Heart right ventricle (tissue), 16 donors: ENCODE measurements at regions not wholly inside any gene's neighbourhood (a gene's known extent, or its start where the extent isn't known, plus 50 kb on each side); places are given as distances from the start of the nearest gene placed in this dataset.

Experiments
- ATAC-seq, 8 donors: fragments of 200-7000 bp; cut with Tn5 transposase; one replicate each; pipeline ENCODE4 v1.9.1; 2020; ENCODE audit warnings: mild to moderate bottlenecking in 8 of 8, moderate library complexity in 8 of 8, moderate number of reproducible peaks in 1 of 8
- DNase-seq, 2 donors: peaks; one replicate each; pipeline ENCODE4 v3.0.0-alpha.2; 2020
- H3K27ac ChIP-seq, 10 donors: fragments of 200-600 bp; sonication (generic) in 2 of 10; one replicate each; pipeline versions ENCODE4 v1.5.0 to v1.8.0; 2020 to 2022; ENCODE audit warnings: mild to moderate bottlenecking in 3 of 10
- H3K27me3 ChIP-seq, 7 donors: fragments of 200-600 bp; one replicate each; pipeline ENCODE4 v1.8.0; 2021 to 2022; ENCODE audit warnings: mild to moderate bottlenecking in 2 of 7
- H3K36me3 ChIP-seq, 9 donors: fragments of 200-600 bp; sonication (generic) in 1 of 9; one replicate each; pipeline versions ENCODE4 v1.5.0 to v1.8.0; 2020 to 2022; ENCODE audit warnings: mild to moderate bottlenecking in 2 of 9
- H3K4me1 ChIP-seq, 9 donors: fragments of 200-600 bp; sonication (generic) in 1 of 9; one replicate each; pipeline versions ENCODE4 v1.5.0 to v1.8.0; 2020 to 2022; ENCODE audit warnings: mild to moderate bottlenecking in 4 of 9
- H3K4me3 ChIP-seq, 10 donors: fragments of 200-600 bp; sonication (generic) in 2 of 10; one replicate each; pipeline versions ENCODE4 v1.5.0 to v1.8.0; 2020 to 2022; ENCODE audit warnings: mild to moderate bottlenecking in 7 of 10, moderate library complexity in 2 of 10
- H3K9me3 ChIP-seq, 11 donors: fragments of 200-600 bp in 10 of 11; sonication (generic) in 2 of 11; one replicate each; pipeline versions ENCODE4 v1.5.0 to v1.8.0; 2013 to 2022; ENCODE audit warnings: mild to moderate bottlenecking in 2 of 11, control low read depth in 1 of 11, moderate library complexity in 1 of 11
- WGBS, 2 donors: extraction: QIAGEN DNeasy Blood & Tissue Kit; methylation state at CpG; one replicate each; pipeline ENCODE4 v1.1.7; 2013; ENCODE audit warnings: inconsistent platforms in 1 of 2; 5-methylcytosine and 5-hydroxymethylcytosine counted together
- intact Hi-C, 10 donors: fragments of 100-400 bp; cut with DNase I; formaldehyde crosslinking; loops; one replicate each; pipeline versions ENCODE4 v1.11.1 to v1.14.2; 2022
- TF ChIP-seq, protein P1 (sequence below), 9 donors: fragments of 200-600 bp; sonication (generic) in 2 of 9; IDR thresholded peaks; one replicate each; pipeline versions ENCODE4 v1.5.0 to v1.8.0; 2021 to 2022; ENCODE audit warnings: antibody characterized with exemption in 9 of 9, mild to moderate bottlenecking in 5 of 9, moderate library complexity in 1 of 9
- donor health status: Arrhythmogenic right ventricular cardiomyopathy.
- donor health status: ischemic (EF 13 %, LVEDD 7.1; RV severe dilation, severe dysfunction).
- donor health status: healthy with polysubstance abuse.
- donor health status: DM: no; HTN: yes; CAD: no.
- donor health status: DM: no; HTN: no; CAD: no.
- donor health status: ischemic (EF 25% LVEDD 6.9; RV normal size, moderate dysfunction).
- donor health status: ischemic (EF 25% LVEDD 5.7; RV mildly dilated, moderate dysfunction).
- donor health status: healthy.
- donor health status: DM: yes; HTN: yes; CAD: no.
- donor health status: Ischemic cardiomyopathy.
- donor health status: ischemic (EF 35%, LVEDD 5.7; RV mildly dilated, moderate dysfunction).
- donor health status: nonischemic (EF 11% LVEDD 7.7; RV severe dilation, severe dysfunction).
- donor health status: DM: yes; HTN: yes; CAD: no.
- donor health status: PGD.
- donor health status: ischemic (EF 29% LVEDD 5.4; RV normal size, mild dysfunction).
- donor health status: nonischemic (EF 23%, LVEDD 6.1; RV moderate dilation, normal function).

DNA sequence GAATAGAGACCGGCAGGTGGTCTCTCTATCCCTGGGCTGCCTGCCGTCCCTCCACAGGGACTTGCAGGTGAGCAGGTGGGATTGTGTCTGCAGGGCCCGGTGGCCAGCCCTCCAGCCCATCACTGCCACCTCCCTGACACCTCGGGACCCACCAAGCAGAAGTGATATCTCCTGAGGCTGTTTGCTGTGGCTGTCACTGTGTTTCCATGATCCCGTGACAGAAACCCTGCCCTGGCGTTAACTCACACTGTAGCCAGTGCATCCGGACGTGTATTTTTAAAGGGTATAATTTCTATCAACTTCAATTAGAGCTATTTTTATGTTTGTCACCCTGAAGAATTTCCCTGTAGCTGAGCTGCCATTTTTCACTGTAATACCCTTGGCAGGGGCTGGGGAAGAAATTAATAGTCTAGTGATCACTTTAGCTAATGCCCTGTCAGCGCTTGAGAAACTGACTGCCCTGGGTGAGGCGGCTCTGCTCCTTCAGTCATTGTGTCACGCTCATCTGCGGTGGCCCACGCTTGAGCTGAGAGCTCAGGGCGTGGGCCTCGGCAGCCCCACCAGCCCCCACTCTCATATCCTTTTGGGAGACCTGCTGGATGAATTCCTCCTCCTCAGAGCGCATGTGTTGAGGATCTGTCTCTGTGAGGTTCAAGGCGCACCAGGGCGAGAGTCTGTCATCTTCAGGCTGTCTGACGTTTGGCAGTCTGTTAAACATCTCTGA is 229.9 kb upstream of the CIBAR2 start:
- no peak overlapping the region for H3K4me3 ChIP-seq
- intact Hi-C loops: no loop called here
- DNase-seq: no peak
- no peaks in the 10 kb centered on the region for H3K27me3 ChIP-seq
- no peak for ATAC-seq
- H3K36me3 ChIP-seq: no peaks in the 10 kb centered on the region
- H3K4me1 ChIP-seq: no peaks in the 10 kb centered on the region
- no peaks in the 10 kb centered on the region for H3K9me3 ChIP-seq
- 88% methylated on average over 19 of the region's 19 CpGs for whole genome bisulfite sequencing, 2 donors
- TF ChIP-seq, protein P1, sequence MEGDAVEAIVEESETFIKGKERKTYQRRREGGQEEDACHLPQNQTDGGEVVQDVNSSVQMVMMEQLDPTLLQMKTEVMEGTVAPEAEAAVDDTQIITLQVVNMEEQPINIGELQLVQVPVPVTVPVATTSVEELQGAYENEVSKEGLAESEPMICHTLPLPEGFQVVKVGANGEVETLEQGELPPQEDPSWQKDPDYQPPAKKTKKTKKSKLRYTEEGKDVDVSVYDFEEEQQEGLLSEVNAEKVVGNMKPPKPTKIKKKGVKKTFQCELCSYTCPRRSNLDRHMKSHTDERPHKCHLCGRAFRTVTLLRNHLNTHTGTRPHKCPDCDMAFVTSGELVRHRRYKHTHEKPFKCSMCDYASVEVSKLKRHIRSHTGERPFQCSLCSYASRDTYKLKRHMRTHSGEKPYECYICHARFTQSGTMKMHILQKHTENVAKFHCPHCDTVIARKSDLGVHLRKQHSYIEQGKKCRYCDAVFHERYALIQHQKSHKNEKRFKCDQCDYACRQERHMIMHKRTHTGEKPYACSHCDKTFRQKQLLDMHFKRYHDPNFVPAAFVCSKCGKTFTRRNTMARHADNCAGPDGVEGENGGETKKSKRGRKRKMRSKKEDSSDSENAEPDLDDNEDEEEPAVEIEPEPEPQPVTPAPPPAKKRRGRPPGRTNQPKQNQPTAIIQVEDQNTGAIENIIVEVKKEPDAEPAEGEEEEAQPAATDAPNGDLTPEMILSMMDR (IDR thresholded peaks at IDR 0.05): no peak
- H3K27ac ChIP-seq: no peak overlapping the region

DNA sequence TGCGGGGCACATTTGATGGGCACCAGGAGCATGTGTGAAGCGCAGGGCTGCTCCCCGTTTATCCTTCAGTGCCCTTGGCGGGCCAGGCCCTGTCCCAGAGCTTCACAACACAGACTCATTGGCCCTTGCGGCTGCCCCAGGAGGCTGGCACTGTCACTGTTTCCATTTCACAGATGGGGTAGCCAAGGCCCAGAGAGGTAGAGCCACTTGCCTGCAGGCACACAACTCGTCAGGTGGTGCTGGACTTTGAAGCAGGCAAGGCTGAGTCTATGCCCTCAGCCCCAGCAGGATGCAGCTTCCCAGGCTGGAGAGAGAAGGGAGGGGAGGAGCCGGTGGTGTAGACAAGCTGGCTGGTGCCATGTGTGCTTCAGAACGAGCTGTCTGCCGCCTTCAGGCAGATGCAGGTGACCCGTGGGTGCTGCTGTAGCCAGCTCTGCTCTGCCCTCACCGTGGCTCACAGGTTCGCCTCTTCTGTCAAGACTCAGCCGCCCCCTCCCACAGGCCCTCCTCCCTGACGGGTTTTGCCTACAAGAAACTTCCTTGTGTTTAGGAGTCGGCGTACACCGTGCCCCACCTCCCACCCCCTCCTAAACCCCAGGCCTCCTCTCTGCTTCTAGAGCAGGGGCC is 232.3 kb upstream of the CIBAR2 start:
- ATAC-seq: no peak
- H3K27ac ChIP-seq: no peak overlapping the region
- H3K36me3 ChIP-seq: no peaks in the 10 kb centered on the region
- intact Hi-C loops: no loop called here
- H3K27me3 ChIP-seq: no peaks in the 10 kb centered on the region
- DNase-seq: no peak
- H3K4me1 ChIP-seq: peaks cover 0 to 2% (median 0%) of the 10 kb centered on the region in 9 donors
- WGBS, 2 donors: 89 to 90% methylated on average over 16 to 17 of the region's 17 CpGs
- H3K9me3 ChIP-seq: no peaks in the 10 kb centered on the region
- TF ChIP-seq, protein P1 (IDR thresholded peaks at IDR 0.05): no peak
- no peak overlapping the region for H3K4me3 ChIP-seq

DNA sequence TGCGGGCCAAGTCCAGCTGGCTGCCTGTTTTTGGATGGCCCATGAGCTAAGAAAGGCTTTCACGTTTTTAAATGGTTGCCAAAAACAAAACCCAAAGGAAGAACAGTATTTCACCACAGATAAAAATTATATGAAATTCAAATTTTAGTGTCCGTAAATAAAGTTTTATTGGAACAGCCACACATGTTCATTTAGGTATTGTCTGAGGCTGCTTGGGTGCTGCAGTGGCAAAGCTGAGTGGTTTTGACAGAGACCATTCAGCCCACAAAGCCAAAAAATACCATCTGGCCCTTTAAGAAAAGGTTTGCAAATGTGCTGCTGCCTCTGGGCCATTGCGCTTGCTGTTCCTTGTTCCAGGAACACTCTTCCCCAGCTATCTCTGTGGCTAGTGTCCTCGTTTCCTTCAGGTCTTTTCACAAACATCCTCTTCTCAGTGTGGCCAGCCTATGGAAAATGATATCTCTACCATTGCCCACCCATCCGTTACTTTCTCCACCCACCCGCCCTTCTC is 232.9 kb upstream of the CIBAR2 start:
- intact Hi-C loops: no loop called here
- TF ChIP-seq, protein P1 (IDR thresholded peaks at IDR 0.05): no peak
- peaks cover 0 to 5% (median 0%) of the 10 kb centered on the region in 9 donors for H3K4me1 ChIP-seq
- no peak overlapping the region for H3K27ac ChIP-seq
- no peaks in the 10 kb centered on the region for H3K27me3 ChIP-seq
- H3K4me3 ChIP-seq: no peak overlapping the region
- no peaks in the 10 kb centered on the region for H3K9me3 ChIP-seq
- DNase-seq (no peak), ATAC-seq (no peak)
- H3K36me3 ChIP-seq: no peaks in the 10 kb centered on the region
- WGBS, 2 donors: 62 to 82% methylated on average over 7 of the region's 7 CpGs

DNA sequence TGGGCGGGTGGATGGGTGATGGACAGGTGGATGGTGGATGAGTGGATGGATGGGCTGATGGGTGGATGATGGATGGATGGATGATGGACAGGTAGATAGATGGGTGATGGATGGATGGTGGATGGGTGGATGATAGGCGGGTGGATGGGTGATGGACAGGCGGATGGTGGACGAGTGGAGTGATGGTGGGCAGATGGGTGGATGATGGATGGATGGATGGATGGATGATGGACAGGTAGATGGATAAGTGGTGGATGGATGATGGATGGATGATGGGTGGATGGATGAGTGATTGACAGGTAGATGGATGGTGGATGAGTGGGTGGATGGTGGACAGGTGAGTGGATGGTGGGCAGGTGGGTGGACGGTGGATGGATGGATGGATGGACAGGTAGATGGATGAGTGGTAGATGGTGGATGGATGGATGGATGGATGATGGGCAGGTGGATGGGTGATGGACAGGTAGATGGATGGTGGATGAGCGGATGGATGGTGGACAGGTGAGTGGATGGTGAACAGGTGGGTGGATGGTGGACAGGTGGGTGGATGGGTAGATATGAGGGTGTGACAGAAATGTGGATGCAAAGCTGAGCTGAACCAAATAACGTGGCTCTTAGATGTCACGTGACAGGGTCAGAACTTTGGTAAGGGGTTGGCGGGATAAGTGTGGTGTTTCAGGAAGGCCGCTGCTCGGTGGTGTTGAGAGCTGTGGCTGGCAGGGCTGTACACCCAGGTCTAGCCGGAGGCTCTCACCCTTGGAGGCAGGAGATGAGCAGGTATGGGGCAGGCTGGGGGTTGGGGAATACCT is 234.3 kb upstream of the CIBAR2 start:
- H3K27ac ChIP-seq: no peak overlapping the region
- no peaks in the 10 kb centered on the region for H3K27me3 ChIP-seq
- no peaks in the 10 kb centered on the region for H3K36me3 ChIP-seq
- no peaks in the 10 kb centered on the region for H3K9me3 ChIP-seq
- WGBS, 2 donors: 94 to 96% methylated on average over 12 of the region's 12 CpGs
- DNase-seq (no peak), ATAC-seq (no peak)
- TF ChIP-seq, protein P1 (IDR thresholded peaks at IDR 0.05): no peak
- intact Hi-C loops: no loop called here
- H3K4me3 ChIP-seq: no peak overlapping the region
- H3K4me1 ChIP-seq: peaks cover 0 to 16% (median 6%) of the 10 kb centered on the region in 9 donors
